ENCODE measurements at regions not wholly inside any gene's neighbourhood (a gene's known extent, or its start where the extent isn't known, plus 50 kb on each side); places are given as distances from the start of the nearest gene placed in this dataset.
"Not testable (repeated sequence)": the region's sequence is repeated elsewhere in the genome, so short reads cannot be mapped to it uniquely, and the experiment has no call there.

DNA sequence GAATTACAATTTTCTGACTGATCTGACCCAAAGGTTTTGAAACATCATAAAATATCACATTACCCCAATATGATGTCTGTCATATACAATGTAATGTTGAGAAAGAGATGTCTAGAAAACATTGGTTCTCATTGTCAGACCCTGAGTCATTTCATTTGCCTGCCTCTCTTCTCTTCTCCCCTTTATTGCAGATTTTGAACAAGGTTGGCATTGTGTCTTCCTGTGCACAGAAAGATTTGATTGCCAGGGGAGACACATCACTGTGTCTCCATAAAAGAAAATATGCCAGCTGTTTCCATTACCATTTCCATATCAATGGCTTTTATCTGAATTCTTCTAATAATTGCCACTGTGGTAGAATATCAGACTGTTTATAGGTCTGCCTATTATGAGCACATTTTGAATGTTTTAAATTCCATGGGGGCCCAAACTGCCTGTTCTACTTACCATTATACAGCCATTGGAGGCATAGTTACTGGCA is 65.6 kb downstream of the IFI44 start:
- intact Hi-C loops (cut with DNase I) = no loop called here
- no peak for DNase-seq (ENCODE audit: low spot score)

DNA sequence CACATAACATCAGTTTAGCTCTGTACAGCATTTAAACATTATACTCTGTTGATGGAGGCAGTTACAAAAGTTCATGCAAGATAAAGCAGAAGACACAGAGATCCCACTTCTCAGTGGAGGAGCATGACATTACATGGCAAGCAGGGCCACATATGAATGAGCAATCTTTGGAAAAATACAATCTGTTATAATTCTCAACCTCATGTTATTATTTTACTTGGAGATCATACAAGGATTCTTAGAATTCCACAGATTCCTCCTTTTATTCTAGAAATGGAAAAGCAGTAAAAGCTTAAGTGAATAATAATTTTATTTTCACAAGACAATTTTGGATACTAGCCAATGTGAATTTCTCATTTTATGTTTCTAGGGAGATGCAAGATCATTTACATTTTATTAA is 66.6 kb downstream of the IFI44 start:
- no peak for DNase-seq (ENCODE audit: low spot score)
- intact Hi-C loops (cut with DNase I) = no loop called here

DNA sequence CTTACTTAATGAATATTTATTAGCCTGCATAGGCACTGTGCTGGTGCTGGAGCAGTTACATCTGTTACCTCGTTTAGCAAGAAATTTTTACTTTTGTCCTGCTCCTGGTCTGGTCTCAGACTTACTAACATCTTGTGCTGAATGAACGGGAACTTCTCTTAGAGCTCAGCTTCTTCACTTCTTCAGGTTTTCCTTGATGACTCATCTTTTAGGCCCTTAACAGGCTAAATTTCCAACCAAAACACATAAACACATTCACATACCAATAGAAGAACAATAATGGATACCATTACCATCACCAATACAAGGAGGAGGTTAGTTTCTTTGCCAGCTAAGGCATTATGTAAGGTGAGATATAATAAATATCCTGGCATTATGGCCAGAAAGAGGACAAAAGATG is 68.9 kb downstream of the IFI44 start:
- no peak for DNase-seq (ENCODE audit: low spot score)
- intact Hi-C loops (cut with DNase I) = no loop called here

DNA sequence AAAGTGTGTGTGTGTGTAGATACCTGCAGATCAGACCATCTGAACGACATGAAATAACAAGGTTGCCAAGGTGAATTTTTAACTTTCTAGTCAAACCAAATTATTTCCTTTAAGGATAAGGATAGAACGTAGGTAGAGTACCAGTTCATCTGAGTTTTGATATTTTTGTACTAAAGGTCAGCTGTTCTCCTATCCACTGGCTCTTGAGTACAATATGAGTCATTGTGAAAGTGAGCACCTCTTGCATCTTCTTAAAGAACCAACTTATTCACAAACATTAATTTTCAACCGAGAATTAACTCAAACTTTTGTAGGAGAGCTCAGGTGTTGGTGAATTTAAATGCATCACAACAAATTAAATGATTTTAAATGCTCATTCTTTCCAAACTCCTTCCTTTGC is 71.5 kb downstream of the IFI44 start:
- DNase-seq (ENCODE audit: low spot score) = no peak
- intact Hi-C loops (cut with DNase I) = no loop called here

DNA sequence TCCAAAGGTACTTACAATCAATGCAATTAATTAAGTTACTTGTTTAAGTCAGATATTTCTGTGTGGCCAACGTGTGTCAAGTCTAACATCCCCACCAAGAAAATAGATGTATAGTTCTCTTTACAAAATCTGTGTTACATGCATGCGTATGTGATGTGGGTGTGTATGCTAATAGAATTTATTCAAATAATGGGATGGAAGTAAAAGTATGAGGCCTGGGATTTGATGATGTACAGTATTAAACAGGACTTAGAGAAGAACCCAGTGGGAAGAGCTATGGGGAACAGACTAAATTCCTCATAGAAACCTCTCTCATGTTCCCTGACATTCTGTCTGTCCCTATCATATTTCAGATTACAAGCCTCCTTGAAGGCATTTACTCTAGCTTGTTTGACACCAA is 72.5 kb downstream of the IFI44 start:
- DNase-seq (ENCODE audit: low spot score) = no peak
- intact Hi-C loops (cut with DNase I) = no loop called here

DNA sequence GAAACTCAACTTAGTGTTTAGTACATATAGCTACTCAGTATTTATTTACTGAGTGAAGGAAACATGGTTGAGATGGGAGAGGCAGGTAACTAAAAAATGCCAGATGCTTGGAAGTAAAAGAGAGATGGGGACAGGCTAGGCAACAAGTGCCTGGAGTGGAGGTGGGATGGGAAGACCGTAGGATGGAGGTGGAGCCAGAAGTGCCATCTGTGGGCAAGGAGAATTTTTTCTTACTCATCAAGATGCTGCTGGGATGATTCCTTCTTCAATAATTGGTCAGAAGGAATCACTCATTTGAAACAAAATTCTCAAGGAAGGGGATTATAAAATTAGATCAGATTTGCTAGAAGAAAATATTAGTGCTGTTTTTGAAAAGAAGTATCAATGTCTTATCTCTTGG is 72.9 kb downstream of the IFI44 start:
- DNase-seq (ENCODE audit: low spot score) = no peak
- intact Hi-C loops (cut with DNase I) = no loop called here

DNA sequence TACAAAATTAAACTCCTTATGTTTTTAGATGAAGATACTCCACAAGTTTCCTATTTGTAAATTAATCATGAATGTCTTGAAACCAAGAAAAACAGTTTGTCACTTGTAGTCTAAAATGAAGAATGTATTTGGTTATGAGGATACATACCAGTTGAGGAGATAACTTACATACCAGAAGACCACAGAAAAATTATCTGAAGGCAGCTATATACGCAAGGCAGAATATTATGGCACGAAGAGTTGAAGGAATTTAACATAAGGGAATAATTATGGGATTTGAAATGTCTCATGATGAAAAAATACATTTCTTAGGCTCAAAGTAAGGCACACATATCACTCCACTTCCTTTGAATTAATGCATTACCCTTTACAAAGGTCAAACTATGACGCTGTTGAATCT is 73.3 kb downstream of the IFI44 start:
- intact Hi-C loops (cut with DNase I) = no loop called here
- DNase-seq (ENCODE audit: low spot score) = no peak

DNA sequence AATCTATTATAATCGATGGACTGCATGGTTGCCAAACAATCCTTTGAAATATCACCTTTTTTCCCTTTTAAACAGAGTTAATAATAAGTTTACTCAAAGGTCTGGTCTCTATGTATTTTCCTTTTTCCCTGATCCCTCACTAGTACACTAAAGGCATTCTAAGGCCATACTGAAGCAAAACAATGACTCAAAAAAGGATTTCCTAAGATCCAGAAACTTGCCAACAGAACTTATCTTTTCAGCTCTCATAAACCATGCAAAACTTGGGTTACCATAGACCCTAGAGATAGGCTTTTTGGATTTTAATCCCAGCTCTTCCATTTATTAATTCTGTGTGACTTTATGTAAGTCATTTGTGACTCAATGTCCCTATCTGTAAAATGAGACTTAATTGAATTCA is 77.1 kb downstream of the IFI44 start:
- intact Hi-C loops (cut with DNase I) = no loop called here
- no peak for DNase-seq (ENCODE audit: low spot score)

DNA sequence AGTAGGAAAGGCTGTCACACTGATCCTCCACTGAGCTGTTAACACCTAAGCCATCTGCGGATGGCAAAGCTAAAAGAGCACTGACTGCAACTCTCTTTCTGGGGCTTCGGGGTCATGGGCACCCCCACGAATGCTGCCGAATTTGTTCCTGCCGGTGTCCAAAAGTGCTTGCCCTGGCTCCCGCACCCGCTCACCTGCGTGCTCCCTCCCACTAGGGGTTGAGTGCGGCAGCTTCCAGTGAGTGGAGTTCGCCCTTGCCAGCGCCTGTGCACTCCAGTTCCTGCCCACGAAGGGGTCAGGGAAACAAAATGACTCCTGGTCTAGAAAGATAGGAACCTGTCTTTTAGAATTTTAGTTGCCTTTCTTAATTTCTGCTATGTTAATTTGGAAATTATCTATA is 78.7 kb downstream of the IFI44 start:
- intact Hi-C loops (cut with DNase I) = no loop called here

DNA sequence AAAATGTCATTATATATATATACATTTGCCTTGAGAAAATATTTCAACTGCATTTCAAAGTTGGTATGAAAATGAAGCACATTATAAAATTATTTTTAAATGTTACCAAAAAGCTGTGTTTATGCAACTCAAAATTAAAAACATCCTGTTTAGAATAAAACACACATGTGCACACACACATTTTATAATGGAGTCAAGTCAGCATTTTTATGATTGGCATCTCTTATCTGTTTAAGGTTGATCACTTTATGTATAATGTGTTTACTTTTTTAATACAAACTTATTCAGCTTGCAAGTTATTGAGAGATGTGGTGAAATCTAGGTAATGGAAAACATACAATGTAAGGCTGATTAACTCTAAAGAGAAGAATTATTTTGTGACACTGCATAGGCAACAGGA is 80.4 kb downstream of the IFI44 start:
- intact Hi-C loops (cut with DNase I) = no loop called here
- DNase-seq (ENCODE audit: low spot score) = no peak

More for the DNA sequence above, 78.7 kb downstream of the IFI44 start:
- DNase-seq (ENCODE audit: low spot score) = no peak

DNA sequence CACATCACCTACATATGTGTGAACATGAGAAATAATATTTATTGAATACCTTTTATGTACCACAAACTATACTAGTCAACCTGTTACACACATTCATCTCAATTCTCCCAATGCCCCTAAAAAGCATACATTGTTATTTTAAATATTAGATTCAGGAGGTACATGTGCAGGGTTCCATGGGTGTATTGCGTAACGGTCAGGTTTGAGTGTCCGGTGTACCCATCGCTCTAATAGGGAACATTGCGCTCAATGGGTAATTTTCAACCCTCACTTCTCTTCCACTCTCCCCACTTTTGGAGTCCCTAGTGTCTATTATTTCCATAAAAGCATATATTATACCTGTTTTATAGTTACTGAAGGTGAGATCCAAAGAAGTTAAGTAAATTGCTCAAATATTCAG is 82.0 kb downstream of the IFI44 start:
- DNase-seq (ENCODE audit: low spot score) = no peak

DNA sequence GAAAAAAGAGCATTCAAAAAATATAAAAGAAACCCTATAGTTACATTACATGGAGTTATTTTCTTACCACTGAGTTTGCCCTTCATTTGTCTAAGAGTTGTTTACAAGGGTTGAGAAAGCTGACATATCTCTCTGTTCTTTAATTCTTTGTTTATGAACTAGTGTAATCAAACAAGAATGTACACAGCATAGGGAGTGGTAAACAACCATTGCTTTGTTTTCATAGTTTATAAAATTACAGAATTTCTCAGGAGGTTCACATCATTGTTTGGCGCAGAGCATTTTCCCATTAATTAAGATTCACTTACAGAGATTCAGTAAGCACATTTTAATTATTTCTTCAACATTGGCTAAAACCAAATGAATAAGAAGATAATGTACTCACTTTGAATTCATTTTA is 87.6 kb downstream of the IFI44 start:
- DNase-seq (ENCODE audit: low spot score) = no peak
- intact Hi-C loops (cut with DNase I) = no loop called here

More for the DNA sequence above, 82.0 kb downstream of the IFI44 start:
- intact Hi-C loops (cut with DNase I) = no loop called here

DNA sequence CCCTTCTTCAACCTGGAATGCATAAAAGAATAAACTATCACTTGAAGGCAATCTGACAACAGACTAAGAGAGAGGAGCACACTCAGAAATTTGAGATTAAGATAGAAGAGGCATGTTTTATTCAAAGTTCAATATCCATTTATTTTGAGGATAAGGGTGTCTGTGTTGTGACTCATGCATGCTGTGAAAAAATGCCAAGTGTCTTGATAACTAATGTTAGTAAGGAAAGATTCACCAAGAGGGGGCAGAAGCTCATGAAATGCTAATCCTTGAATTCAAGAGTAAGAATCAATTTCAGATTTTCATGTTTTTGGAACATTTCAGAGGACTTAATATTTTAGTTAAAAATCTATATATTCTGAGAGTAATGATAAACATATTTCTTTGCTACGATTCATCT is 94.0 kb downstream of the IFI44 start:
- DNase-seq (ENCODE audit: low spot score) = no peak
- intact Hi-C loops (cut with DNase I) = no loop called here

DNA sequence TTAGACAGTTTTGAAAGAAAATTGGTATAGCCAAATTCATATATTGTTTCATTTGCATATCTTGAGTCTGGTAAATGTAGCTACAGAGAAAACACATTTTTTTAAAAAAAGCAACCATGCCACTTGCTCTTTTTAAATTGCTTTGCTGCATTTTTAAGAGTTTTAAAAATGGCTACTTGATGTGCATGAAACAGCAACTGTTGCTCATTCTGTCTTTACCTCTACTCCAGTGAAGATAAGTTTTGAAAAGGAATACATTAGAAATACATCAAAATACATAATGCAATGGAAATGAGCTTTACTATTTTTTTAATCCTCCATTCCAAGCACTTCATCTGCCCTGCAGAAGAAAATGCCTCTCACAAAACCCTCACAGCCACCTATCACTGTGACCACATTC is 95.5 kb downstream of the IFI44 start:
- intact Hi-C loops (cut with DNase I) = no loop called here
- no peak for DNase-seq (ENCODE audit: low spot score)

DNA sequence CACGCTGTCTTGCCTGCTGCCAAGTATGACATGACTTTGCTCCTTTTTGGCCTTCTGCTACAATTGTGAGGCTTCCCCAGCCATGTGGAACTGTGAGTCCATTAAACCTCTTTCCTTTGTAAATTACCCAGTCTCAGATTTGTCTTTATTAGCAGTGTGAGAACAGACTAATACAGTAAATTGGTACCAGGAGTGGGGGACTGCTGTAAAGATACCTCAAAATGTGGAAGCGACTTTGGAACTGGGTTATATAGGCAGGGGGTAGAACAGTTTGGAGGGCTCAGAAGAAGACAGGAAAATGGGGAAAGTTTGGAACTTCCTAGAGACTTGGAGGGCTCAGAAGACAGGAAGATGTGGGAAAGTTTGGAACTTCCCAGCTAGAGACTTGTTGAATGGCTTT is 104.0 kb downstream of the IFI44 start:
- intact Hi-C loops (cut with DNase I); DNase-seq (ENCODE audit: low spot score): not testable (repeated sequence)

DNA sequence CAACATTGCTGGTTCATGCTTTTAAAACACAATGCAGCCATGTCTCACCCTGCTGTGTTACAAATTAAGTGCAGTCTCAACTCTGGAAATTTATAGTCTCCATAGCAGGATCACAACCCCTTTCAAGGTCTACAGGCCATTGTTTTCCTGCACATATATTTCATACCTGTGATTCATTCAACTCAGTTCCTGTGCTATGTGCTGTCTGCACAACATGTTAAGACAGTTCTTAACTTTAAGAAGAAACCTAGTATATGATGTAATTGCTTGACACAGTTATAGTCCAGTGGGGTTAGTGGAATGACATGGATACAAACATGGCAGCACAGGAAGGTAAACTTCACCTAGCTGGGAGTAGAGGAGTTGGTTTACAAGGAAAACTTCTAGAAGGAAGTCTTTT is 106.4 kb downstream of the IFI44 start:
- no peak for DNase-seq (ENCODE audit: low spot score)
- intact Hi-C loops (cut with DNase I) = no loop called here

DNA sequence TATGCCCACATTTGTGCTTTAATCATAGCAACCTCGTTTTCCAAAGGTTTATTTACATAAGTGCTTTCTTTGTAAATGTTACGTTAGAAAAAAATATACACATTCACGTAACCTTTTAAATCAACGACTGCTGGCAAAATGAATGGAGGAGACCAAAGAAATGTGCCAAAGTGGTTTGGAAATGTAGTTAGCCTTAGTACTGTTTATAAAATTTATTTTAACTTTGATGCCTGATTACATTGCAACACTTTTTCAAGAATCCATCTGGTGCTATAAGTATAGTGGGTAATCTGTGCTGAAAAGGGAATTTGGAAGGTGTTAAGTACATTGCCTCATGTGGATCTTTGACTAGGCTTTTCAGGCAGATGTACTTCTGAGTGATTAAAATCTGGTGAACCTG is 108.9 kb downstream of the IFI44 start:
- no peak for DNase-seq (ENCODE audit: low spot score)
- intact Hi-C loops (cut with DNase I) = no loop called here

DNA sequence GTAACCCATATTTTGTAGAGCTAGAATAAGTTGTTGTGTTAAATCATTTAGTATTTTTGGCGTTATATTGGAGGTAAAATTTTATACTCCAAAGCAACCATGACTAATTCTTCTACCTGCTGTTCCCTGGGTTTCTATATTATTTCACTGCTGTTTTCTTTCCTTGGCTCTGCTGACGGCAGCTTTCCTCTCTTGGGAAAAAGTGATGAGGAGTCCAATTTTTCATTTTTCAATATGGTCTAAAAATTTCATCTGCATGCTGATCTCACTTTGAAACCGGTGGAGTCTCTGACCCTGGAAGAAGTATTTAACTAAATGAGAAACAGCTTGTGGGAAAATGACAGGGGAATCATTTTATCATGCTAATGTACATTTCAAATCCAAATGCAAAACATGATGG is 110.2 kb downstream of the IFI44 start:
- intact Hi-C loops (cut with DNase I) = no loop called here
- no peak for DNase-seq (ENCODE audit: low spot score)

DNA sequence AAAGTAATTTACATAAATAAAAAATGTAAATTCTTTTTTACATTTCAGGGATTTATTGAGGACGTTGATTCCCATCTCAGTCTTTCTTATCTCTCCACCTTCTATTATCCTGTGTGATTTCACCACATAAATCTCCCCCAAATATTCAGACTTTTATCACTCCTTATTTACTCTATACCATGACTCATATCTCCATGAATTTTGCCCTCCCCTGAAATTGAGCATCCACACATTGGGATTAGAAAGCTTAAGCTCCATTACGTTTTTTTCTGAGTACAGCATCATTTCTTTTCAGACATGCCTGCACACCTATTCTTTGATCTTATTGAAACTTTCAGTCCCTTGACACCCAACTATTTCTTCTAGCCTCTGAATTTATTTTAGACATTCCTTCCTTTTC is 111.2 kb downstream of the IFI44 start:
- intact Hi-C loops (cut with DNase I) = no loop called here
- DNase-seq (ENCODE audit: low spot score) = no peak

DNA sequence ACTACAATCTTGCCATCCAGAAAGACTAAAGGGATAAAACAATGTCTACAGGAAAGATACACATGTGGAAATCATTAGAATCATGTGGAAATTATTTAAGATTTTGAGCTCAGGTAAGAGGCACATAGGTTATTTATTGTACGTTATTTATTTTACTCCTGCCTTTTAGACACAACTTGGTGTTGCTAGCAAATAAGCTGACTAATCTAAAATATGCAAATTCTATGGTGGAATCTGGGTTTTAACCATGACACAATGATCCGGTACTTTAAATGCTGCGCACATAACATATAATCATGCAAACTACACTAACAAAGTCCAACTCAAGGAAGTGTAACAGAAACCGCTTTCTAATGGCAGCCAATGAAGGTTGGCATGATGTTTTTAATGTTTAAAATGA is 112.5 kb downstream of the IFI44 start:
- no peak for DNase-seq (ENCODE audit: low spot score)
- intact Hi-C loops (cut with DNase I) = no loop called here

DNA sequence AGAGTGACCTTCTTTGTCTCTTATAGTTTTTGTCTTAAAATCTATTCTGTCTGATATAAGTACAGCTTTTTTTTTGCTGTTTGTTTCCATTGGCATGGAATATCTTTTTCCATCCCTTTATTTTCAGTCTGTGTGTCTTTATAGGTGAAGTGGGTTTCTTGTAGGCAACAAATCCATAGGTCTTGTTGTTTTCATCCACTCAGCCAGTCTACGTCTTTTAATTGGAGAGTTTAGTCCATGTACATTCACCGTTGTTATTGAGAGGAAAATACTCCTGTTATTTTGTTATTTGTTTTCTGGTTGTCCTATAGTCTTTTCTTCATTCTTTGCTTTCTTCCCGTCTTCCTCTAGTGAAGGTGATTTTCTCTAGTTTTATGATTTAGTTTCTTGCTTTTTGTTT is 115.9 kb downstream of the IFI44 start:
- intact Hi-C loops (cut with DNase I) = no loop called here
- DNase-seq (ENCODE audit: low spot score) = no peak

DNA sequence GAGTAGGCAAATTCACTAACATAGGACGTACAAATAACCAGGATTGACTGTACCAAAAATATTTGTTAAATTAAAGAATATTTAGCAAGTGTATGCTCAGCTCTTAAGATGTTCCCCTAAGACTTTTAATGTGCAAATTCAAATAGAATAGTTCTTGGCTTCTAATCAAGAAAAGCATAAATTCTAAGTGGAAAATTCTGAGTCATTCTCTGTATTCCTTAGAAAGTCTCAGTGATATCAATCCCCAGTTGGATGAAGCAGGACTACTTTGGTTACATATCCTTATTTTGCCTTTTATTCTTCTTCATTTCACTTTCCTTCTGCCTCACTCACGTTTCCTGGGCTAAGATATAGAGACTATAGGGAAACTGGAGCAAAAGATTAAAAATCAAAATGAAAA is 130.2 kb downstream of the IFI44 start:
- intact Hi-C loops (cut with DNase I) = no loop called here
- DNase-seq (ENCODE audit: low spot score) = no peak

DNA sequence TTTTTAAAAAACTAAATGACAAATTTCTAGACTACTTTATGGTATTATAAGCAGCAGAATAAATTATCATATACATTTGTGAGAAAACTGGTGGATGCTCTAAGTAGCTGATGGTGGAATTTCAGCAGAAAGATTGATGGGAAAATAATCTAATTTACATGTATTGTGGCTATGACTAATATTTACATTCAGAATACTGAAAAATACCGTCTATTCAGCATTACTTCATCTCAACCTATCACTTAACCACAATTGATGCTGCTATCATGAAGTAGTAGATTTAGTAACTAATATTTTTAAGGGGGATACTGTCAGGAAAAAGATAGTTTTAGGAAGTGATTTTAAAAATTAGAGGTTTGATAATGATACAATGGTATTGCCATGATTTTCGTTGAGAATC is 137.9 kb downstream of the IFI44 start:
- intact Hi-C loops (cut with DNase I) = no loop called here

More for the DNA sequence above, 137.9 kb downstream of the IFI44 start:
- DNase-seq (ENCODE audit: low spot score) = no peak
